ENCODE measurements at regions not wholly inside any gene's neighbourhood (a gene's known extent, or its start where the extent isn't known, plus 50 kb on each side); places are given as distances from the start of the nearest gene placed in this dataset.

DNA sequence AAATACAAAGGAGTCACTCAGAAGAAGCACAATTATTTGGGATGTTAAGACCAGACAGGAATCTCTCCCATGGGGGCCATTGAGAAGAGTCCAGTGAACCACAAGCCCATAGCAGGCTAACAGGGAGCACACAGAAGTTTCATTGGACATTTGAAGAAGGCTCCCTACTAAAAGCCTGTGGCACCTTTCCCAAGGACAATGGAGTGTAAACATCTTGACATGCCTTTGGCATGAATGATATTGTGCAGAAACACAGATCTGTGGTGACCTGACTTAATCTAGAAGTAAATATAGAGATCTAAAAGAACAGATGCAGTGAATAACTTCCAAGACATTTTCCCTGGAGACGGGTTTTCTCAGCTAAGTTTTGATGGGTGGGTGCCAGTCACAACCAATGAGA, 221.5 kb downstream of the EPHA4 start:
- ATAC-seq = no peak
- intact Hi-C loops (cut with DNase I, micrococcal nuclease) = no loop called here

DNA sequence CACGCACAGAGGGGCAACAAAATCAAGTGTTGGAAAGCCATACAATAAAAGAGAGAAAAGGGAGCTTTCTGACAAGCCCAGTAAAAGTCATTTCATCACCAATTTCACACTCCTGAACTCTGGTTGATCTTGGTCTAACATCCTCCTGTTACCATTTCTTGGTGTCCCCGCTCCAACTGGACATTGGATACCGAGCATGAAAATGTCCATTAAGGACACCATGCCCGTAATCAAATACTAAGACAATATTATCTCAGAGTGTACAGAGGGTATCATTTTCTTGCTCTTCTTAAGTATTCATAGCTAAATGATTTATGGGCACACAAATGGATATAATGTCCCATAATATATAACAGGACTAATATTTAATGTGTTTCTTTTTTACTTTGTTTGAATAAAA, 218.9 kb downstream of the EPHA4 start:
- DNase-seq = no peak
- intact Hi-C loops (cut with DNase I, micrococcal nuclease) = no loop called here
- no peak for ATAC-seq

More for the DNA sequence above, 221.5 kb downstream of the EPHA4 start:
- DNase-seq = no peak

DNA sequence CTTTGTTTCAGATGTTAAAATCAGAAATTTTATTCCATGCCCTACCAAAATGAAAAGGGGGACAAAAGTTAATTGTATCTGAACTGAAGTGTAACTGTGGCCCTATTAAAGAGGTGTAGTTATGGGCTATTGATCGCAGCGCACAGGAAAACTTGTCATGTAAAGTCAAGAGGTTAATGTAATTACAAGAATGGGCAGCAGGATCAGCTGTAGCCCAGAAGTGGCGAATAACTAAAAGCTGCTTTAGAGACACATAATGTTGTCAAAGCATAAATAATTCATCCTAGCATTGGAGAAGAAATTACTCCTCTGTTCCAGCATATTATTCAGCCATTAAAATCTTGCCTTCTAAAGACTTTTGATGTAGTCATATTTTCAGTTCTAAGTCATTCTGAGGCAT, 211.8 kb downstream of the EPHA4 start:
- intact Hi-C loops (cut with DNase I, micrococcal nuclease) = no loop called here
- DNase-seq (no peak), ATAC-seq (no peak)

DNA sequence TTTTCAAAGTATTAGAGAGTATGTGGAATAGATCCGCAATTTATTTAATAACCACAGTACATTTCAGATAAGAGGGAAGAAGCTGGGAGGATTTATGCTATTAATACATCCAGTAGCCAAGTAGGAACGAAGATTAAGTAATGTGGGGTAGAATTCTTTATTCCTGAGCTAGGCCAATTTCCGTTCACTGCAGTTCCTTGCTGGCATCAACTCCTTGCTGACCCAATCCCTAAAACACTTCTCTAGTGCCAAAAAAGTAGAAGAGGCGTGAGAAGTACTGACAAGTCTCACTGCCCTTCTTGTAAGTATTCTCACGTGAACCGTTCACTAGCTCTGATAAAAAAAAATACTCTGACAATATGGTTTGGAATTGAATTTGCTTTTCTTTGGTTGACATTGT, 211.4 kb downstream of the EPHA4 start:
- ATAC-seq = no peak
- no peak for DNase-seq
- intact Hi-C loops (cut with DNase I, micrococcal nuclease) = no loop called here

DNA sequence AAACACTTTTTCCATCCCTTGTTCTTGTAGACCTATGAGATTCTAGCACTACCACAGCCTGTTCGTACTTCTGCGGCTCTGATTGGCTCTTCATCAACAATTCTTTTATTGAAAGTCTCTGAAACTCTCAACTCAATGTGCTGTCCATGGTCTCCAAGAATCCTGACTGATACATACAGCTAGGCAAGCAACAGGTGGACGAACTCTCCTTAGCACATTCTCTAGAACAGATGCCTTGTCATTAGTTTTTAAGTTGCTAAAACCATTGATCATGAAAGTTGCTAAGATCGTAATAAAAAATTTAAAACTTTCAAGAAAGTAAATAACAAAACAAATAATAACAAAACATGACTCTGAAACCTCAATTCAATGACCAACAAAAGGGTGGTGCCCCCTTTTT, 210.5 kb downstream of the EPHA4 start:
- ATAC-seq = no peak
- intact Hi-C loops (cut with DNase I, micrococcal nuclease) = no loop called here
- no peak for DNase-seq

DNA sequence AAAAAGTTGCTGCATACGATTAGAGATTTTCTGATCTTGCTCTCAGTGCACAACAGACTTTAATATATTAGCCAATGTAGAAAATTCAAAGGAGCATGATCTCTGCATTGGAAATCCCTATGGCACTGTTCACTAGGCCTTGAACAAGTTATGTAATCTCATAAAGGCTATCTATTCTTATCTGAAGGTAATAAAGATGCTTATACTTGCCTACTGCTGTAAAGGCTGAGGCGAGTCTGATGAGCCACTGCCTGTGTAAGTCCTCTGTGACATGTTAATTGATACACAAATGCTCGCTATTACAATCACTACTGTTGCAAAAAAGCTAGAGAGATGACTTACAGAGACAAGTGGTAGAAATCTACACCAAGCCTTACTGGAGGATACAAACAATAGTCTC, 207.4 kb downstream of the EPHA4 start:
- ATAC-seq = peak; percentile 79
- no peak for DNase-seq
- intact Hi-C loops (cut with DNase I, micrococcal nuclease) = no loop called here

Small RNA genes in the stretch of these regions (microRNA-seq; reads per million reads assigned to microRNA genes)
- 0 reads per million in 2 donors for gene MIR4268
